Activated CD4-positive, alpha-beta T cell treated with anti-CD3 and anti-CD28 coated beads, Interleukin-10, Interleukin-2, amounts not matched to agents 100 ng/mL and 50 ng/mL, durations not matched to agents 16 hours and 8 hours (primary cell): ENCODE measurements at regions not wholly inside any gene's neighbourhood (a gene's known extent, or its start where the extent isn't known, plus 50 kb on each side); places are given as distances from the start of the nearest gene placed in this dataset.
"Not testable (repeated sequence)": the region's sequence is repeated elsewhere in the genome, so short reads cannot be mapped to it uniquely, and the experiment has no call there.

Experiments
- DNase-seq: peaks from one replicate; pipeline ENCODE4 v3.0.0-alpha.2; 2020

DNA sequence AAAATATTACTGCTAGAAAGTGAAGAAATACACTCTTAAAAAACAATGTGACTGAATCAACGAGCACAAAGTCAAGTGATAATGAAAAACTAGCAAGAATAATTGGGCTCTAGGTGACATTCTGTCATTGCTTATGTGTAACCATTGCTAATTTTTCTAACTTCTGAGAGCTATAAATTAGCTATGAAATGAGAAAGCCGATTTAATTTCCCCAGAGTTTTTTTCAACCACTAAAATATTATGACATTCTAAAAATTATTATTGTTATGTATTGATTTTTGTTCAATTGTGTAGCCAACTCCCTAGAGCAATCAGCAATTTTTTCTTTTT is 458.6 kb upstream of the ATXN8OS start:
- no peak for DNase-seq

DNA sequence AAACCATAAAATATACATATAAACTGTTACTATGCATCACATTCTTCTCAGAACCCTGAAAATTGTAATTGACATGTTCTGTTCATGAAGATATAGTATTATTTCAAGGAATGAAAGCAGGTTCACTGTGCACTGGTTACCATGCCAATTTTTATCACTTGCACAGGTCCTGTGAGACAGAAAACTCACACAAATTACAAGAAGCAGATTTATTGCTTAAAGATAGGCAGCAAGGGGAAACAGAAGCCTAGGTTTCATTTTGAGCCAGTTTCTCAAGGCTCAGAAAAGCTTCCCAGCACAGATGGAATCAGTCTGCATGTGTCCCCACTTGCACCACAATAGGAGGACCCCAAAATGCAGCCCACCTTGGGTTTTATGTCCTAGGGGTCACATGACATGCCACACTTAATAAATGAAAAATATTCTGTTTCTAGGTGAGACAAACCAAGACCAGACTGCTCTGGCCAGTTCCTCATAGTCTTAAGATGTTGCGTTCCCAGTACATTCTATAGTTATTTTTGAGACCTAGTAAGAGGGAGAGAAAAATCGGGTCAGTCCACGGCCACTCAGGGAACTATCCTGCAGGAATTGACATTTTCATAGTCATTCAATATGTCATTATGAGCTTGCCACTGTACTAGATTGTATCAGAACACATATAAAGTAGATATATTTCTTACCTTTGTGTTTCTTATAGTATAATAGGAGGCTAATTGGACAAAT is 459.1 kb upstream of the ATXN8OS start:
- no peak for DNase-seq

DNA sequence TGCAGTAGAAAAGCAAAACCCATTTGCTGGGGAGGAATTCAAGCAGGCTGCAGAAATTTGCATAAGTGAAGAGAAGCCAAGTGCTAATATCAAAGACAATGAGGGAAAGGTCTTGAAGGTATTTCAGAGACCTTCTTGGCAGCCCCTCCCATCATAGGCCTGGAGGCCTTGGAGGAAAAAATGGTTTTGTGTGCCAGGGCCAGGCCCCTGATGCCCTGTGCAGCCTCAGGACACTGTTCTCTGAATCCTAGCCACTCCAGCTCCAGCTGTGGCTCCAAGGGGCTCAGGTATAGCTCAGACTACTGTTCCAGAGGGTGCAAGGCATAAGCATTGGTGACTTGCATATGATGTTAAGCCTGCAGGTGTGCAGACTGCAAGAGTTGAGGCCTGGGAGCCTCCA is 463.2 kb upstream of the ATXN8OS start:
- DNase-seq, result no peak

DNA sequence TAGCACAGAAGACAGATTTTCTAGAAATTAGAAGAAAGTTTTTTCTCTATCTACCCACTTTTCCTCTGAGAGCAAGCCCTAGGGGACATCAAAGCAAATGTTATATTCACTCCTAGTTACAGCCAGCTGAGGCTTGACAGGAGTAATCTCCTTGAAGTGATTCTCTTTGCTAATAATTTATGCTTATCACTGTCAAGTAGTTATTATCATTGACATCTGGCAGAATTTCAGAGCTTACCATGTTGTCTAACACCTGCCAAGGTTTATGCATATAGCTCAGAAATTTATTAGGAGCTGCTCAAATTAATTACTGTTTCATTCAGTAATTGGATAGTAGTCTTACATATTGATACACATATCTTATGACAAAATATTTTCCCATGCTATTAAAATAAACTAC is 465.9 kb upstream of the ATXN8OS start:
- no peak for DNase-seq

DNA sequence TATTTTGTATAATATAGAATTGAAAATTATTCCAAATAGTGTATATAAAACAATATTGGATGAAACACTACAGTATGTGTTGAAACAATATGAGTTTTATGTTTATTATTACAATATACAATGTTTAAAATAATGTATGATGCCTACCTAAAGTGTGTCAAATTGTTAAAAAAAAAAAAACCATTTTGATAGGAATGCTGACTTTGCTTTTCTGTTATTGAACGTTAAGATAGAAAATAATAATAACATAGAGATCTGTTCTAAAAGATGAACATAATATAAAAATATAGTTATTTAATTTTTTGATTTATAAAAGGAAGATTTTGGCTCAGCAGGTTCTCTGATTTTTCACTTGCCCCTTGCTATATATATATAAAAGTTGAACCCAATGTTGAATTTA is 474.6 kb upstream of the ATXN8OS start:
- no peak for DNase-seq

DNA sequence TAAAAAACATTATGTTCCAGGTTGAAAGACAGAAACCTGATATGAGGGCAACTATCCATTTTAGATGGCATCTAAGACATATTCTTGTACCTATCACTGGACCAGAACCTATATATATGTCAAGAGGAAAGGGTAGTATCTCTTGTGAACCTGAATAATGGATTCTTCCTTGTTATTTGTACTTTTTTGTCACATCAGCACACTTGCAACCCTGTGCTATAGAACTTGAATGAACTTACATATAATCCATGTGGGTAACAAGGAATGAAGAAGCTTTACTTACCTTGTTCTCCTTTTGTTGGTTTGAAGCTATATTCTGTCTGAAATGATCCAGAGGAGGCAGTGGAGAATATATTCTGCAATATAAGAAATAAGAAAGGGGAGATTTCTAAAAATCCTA is 483.7 kb upstream of the ATXN8OS start:
- no peak for DNase-seq

DNA sequence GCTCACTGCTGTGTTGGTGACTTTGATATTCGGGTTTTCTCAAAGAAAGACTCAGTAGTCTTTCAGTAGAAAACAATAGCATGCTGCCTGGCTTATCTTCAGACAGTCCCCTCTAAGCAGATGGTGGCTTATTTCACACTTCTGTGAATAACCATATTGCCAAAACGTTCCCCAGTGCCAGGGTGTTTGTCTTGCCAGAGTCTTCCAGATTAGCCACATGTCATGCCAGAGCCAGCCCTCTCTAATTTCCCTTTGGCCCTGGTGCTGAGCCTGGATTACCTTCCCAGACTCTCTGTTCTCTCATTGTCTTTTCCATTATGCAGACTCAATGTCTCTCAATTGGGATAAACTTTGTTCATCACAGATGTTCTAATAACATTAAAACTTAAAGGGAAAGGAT is 488.0 kb upstream of the ATXN8OS start:
- DNase-seq, result no peak

DNA sequence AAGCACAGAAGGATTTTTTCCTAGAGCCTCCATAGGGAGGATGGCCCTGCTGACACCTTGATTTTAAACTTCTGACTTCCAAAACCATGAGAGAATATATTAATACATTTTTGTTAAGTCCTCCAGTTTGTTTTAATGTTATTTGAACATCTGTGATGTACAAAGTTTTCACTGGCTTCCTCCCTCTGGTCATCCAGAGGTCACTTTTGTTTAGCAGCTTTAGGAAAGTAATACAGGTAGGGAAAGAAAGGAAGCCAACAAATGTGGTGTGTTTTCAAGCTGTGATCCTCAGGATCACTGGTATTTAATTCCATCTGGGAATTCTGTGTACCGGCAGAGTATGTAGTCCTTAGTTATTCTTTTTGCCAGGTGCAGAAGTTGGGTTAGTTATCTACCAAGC is 488.8 kb upstream of the ATXN8OS start:
- no peak for DNase-seq

DNA sequence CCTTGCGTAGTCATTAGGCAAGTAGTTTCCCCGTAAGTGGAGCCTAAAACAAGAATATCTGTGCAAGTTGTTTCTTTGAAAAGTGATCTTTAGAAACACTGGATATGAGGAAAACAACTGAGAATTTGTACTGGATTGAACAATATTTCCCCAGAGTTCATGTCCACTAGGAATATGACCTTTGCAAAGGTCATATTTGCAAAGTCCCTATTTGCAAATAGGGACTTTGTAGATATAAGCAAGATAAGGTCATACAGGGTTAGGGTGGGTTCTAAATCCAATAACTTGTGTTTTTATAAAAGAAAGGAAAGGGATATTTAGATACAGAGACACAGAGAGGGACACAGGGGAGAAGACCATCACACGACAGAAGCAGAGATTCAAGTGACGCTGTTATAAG is 489.2 kb upstream of the ATXN8OS start:
- DNase-seq, result no peak

DNA sequence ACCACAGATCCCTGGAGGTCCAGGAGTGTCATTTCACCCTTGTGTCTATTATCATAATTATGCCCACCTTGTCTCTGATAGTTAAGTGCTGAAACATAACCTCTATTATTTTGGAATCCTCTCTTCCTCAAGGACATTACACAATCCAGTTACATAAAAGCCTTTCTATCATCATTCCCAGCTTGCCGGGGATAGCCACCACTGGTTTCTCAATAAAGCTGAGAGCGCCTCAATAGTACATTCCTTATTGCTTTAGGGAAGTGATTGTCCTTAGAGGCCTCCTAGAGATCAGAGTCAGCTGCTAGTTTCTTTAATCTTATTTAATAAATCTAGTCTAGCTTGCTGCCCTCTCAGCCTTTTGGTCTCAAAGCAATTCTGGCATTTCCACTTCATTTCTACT is 490.0 kb upstream of the ATXN8OS start:
- DNase-seq, result no peak

DNA sequence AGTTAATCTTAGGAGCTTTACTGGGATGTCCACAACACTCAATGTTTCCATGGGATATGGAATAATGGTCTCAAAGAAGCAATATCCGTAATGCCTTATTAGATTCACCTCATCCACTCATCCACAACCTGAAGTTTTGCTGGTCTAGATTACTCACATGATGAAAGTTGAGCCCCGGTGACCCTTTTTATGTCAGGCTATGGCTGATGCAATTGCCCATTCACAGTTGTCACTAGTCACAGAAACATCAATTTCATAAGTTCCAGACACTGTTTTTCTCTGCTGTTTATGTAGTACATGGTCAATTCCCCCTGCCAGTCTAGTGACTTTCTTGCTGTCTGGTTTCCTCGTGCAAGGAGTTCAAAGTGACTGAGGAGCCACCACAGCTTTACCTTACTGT is 491.2 kb upstream of the ATXN8OS start:
- DNase-seq, result no peak

DNA sequence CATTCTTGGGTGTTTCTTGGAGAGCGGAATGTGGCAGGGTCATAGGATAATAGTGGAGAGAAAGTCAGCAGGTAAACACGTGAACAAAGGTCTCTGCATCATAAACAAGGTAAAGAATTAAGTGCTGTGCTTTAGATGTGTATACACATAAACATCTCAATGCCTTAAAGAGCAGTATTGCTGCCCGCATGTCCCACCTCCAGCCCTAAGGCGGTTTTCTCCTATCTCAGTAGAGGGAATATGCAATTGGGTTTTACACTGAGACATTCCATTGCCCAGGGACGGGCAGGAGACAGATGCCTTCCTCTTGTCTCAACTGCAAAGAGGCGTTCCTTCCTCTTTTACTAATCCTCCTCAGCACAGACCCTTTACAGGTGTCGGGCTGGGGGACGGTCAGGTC is 492.6 kb upstream of the ATXN8OS start:
- not testable (repeated sequence) for DNase-seq

DNA sequence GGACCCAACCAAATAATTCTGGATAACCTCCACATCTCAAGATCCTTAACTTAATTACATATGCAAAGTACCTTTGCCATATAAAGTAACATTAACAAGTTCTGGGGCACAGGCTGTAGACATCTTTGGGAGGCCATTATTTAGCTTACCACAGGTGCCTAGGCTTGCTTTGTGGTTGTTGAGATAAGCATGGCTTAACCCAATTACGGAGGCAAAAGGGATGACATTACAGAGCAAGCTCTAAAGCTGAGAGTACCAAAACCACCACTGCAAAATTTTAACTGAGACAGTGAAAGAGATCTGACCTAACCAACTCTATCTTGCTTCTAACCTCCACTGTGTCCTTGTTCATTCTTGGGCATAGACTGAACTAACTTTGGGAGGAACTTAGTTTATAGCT is 502.9 kb upstream of the ATXN8OS start:
- DNase-seq, result no peak

DNA sequence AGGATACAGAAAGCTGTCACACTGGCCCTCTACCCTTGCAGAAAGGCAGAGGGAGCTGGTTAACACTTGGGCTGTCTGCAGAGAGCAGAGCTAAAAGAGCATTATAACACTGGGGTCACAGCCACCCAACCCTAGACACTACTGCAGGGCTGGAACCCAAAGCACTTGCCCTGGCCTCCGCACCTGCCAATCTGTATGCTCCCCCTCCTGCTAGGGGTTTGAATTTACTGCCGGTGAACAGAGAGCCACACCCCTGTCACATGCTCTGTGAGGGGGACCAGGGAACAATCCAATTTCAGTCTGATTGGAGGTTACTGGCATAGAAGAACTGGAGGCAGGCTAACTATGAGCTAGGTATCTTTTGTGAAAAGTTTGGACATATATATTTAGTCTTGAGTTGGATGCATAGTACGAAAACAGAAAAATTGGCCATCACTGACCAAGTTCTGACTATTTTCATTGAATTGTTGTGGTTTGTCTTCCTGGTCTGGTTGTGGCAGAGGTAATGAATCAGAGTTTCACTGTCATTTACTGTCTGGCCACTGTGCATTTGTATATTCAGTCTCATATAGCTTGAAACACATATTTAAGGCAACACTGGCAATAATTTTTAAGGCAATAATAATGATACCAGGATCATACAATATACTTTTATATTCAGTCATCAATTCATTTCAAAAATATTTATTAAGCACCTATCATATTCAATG is 504.3 kb upstream of the ATXN8OS start:
- no peak for DNase-seq

DNA sequence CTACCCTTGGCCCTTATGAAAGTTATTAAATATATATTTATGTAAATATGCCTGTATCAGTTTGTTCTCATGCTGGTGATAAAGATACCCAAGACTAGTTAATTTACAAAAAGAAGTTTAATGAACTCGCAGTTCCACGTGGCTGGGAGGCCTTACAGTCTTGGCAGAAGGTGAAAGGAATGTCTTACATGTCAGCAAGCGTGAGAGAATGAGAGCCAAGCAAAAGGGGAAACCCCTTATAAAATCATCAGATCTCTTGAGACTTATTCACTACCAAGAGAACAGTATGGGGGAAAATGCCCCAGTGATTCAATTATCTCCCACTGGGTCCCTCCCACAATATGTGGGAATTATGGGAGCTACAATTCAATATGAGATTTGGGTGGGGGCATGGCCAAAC is 506.0 kb upstream of the ATXN8OS start:
- DNase-seq, result no peak

DNA sequence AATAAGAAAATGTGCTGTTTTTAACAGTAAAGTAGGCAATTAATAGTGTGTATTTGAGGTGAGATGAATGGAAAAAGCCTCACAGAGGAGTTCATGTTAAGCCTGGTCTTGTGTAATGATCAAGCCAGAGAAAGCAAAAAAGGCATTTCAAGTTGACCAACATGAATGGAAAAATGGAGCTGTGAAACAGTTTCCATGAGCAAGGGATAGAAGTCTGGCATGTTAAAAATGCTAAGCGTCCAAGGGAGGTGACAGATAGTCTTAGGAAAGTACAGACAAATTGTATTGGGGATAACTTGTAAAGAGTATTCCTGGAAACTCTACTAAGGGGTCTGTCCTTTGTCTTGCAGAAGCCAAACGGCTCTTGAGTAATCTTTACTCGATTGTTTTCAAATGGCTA is 506.8 kb upstream of the ATXN8OS start:
- DNase-seq, result no peak

DNA sequence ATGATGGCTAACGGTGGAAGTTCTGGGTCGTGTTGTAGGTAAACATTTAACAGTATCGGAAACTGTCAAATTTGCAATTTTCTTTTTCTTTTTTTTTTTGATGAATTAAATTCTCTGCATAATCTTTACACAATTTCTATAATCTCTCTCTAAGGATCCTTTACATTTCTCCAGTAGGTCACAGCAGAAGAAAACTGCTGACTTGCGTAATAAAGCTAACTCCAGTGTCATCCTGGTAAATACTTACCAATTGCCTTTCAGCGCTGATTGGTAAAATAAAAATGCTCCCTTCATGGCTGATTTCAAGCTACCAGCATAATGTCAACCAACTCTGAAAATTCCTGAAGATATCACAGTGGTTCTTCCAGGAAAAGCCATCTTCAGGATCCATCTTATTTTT is 510.5 kb upstream of the ATXN8OS start:
- DNase-seq, result no peak

DNA sequence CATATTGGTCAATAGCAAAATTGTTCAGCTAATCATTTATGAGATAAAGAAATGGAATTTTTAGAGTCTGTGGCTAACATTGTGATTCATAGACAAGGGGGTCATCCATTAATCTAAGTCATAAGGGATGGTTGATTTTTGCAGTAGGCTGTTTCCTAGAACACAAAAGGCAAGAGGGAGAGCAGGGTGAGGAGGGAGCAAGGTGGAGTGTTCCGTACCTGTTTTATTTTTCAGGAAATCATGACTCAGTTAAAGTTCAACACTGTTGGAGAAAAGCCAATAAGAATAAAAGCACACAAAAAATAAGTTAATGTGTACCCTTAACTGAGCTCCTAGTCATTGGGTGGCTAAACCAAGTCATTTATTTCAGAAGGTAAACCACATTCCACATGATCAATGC is 512.4 kb upstream of the ATXN8OS start:
- no peak for DNase-seq

DNA sequence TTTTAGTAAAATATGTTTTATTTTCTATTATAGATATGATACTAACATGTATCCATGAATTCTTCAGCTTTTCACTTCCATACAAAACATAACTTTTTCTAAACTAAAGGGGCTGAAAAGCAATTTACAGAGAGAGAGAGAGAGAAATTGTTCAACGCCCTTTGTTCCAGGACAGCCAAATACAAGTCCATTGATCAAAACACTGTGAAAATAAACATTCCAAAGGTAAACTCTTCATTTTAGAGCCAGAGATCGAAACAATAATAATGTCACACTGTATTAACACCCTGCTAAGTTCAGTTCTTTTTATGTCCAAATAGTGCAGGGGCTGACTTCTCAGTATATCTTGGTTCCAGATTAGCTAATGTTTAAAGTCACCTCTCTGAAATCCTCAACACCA is 516.2 kb upstream of the ATXN8OS start:
- DNase-seq, result no peak

DNA sequence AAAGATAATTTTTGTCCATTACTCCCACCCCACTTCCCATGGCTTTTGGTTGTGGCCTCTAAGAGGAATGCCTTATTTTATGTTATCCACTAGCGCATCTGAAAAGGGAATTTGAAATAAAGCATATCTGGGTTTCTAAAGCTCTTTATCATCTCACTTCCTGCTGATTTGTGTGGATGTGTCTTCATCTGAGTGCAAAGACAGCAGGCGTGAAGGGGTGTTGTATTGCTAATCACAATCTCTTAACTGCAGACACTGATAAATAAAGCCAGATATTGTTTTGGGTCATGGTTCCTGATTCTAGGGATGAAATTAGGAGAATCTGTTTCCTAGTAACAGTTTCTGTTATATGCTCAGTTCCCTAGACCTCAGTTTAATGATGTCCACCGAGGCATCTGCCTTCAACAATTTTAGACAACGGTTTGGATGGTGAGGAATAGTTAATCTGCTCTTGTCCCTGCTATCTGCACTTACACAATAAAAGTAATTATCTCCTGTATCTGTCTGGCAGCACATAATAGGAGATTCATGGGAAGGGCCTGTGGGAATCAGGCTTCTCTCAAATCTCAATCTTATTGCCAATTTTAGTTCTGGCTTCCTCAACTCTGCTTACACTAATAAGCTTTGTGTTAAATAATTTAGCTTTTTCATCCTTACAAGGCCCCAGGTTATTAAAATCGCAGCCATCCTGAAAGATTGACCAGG is 517.9 kb upstream of the ATXN8OS start:
- no peak for DNase-seq

DNA sequence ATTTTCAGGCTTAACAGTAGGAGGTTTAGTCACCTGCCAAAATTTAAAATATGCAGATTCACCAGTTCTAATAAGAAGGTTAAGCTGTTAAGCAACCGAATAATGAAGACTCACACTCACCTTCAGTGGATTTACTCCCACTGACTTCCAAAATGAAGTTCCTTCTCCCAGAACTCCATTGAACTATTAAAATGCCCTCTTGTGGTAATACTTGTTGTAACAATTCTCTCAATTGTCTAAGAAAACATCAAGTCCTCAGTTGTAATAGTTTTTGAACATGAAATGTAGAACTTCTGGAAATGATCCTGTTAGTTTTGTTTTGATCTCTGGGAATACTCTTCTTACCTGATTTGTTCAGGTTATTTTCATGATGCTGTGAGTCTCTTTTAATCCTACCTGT is 522.0 kb upstream of the ATXN8OS start:
- DNase-seq, result no peak

DNA sequence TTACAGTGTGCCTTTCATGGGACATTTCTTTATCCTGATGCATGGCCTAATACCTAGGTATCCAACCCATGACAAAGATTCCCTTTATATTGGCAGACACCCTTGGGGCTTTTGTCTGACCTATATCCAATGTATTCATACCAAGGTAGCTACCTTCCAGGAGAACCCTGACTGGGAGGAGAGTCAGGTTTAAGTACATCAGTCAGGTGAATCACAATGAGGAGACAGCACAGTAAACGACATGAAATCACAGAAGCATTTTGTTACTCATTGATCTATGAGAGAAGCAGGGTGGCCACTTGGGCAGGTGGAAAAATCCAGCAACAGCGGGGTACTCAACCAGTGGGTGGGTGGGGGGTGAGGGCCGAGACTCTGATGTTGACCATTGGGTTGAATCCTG is 527.4 kb upstream of the ATXN8OS start:
- no peak for DNase-seq

DNA sequence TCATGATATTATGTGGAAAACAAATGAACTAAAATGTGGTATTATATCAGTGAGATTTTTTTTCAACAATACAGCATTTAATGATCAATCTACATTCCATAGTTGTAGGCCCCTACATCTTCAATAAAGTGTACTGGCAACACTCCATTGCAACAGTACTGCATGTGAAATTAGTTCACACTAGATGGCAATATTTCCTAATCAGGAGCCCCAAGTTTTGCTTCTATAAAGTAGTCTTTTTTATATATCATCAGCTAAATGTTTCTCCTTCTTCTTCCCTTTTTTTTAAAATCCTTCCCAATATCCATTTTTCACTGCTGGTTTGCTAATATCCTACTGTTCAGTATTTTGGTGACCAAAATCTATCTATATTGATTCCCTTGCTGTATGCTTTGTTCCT is 528.3 kb upstream of the ATXN8OS start:
- no peak for DNase-seq

DNA sequence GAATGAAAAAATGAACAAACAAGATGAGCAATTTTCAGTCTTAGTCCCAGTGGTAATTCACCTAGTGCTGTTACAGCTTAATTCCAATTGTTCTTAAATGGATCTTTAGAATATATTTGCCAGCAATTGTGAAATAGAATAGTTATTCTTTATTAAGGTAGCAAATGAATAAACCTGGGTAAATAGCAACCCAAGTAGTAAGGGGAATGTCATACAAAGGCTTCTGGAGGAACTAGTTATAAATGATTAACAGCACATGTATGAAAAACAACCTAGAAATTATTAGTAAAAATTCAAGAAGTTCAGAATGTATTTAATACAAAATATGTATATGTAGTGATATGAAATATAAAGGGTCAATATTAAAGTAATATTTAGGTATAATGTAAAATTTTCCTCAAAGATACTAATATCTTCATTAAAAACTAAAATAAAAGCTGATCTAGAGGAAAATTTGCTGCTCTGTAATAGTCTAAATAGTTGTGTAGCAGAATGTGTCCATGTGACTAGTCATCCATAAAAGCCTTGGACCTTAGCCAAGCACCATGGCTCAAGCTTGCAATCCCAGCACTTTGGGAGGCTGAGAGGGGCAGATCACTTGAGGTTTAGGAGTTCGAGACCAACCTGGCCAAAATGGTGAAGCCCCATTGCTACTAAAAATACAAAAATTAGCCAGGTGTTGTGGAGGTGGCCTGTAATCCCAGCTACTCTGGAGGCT is 535.9 kb upstream of the ATXN8OS start:
- DNase-seq, result no peak
